CD4-positive, alpha-beta T cell treated with Interleukin-2 at 100 ng/mL for 4 hours (primary cell): ENCODE measurements at regions not wholly inside any gene's neighbourhood (a gene's known extent, or its start where the extent isn't known, plus 50 kb on each side); places are given as distances from the start of the nearest gene placed in this dataset.
"Not testable (repeated sequence)": the region's sequence is repeated elsewhere in the genome, so short reads cannot be mapped to it uniquely, and the experiment has no call there.

Experiments
- DNase-seq: peaks from one replicate; pipeline ENCODE4 v3.0.0-alpha.2; 2020; ENCODE audit warnings: low spot score

DNA sequence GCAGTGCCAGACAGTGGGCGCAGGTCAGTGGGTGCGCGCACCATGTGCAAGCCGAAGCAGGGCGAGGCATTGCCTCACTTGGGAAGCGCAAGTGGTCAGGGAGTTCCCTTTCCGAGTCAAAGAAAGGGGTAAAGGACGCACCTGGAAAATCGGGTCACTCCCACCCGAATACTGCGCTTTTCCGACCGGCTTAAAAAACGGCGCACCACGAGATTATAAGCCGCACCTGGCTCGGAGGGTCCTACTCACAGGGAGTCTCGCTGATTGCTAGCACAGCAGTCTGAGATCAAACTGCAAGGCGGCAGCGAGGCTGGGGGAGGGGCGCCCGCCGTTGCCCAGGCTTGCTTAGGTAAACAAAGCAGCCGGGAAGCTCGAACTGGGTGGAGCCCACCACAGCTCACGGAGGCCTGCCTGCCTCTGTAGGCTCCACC lies 77.9 kb downstream of the NR4A2 start:
- not testable (repeated sequence) for DNase-seq

DNA sequence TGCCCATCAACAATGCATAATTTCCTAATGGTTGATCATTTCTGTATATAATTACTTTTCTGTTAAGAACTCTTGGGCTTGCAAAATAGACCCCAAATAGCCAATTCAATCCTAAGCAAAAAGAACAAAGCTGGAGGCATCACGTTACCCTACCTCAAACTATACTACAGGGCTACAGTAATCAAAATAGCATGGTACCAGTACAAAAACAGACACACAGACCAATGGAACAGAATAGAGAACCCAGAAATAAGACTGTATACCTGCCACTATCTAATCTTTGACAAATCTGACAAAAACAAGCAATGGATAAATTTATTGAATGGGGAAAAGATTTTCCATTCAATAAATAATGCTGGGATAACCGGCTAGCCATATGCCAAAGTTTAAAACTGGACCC lies 78.8 kb downstream of the NR4A2 start:
- no peak for DNase-seq

DNA sequence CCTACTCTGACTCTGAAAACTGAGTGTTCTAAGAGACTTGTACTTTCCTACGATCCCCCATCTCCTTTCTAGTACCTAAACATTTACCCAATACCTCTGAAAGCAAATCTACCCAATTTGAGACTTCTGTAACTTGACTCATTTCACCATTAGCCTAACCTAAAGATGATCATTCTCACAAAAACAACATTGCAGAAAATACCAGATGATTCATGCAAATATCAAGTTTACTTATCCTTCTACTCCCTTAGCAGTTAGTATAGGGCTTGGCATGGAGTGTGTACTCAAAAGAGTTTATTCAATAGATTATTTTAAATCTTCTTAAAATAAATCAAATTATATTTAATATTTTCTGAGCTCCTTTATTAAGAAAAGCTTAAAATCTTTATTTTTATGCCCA lies 89.6 kb downstream of the NR4A2 start:
- no peak for DNase-seq

DNA sequence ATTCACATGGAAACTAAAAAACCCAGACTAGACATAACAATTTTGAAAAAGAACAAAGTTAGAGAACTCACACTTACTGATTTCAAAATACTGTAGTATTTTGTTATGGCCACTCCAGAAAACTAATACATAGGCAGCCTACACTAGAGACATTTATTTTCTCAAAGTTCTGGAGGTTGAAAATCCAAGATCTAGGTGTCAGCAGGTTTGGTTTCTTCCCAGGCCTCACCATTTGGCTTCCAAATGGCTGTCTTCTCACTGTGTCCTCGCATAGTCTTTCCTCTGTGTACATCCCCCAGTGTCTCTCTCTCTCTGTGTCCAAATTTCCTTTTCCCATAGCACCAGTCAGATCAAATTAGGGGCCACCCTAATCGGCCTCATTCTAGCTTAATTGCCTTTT lies 95.0 kb downstream of the NR4A2 start:
- no peak for DNase-seq

DNA sequence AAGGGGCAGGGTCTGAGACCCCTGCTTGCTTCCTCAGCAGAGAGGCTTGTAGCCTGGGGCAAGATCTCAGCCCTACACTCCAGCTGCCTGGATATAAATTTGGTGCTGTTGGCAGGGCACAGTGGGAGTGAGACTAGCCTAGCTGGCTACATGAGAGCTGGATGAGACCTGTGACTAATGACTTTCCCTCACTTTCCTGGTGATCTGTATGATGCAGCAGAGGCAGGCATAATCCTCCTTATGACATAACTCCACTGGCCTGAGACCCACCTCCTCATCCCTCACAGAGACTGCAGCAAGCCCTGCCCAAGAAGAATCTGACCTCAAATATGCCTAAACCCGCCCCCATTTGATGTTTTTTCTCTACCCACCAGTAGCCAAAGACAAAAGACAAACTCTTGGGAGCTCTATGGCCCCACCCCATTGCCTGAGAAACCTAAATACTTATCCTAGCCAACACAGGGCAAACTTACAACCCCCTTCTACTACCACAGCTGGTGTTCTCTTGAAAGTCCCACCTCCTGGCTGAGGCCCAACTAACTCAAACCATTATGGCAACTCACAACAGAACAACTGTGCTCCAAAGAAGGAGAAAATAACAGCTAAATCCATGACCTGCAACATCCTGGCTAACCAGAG lies 102.7 kb downstream of the NR4A2 start:
- no peak for DNase-seq

DNA sequence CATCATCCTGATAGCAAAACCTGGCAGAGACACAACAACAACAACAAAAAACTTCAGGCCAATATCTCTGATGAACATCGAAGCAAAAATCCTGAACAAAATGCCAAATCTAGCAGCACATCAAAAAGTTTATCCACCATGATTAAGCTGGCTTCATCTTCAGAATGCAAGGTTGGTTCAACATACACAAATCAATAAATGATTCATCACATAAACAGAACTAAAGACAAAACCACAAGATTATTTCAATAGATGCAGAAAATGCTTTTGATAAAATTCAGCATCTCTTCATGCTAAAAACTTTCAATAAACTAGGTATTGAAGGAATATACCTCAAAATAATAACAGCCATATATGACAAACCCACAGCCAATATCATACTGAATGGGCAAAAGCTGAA lies 109.2 kb downstream of the NR4A2 start:
- DNase-seq, result not testable (repeated sequence)

DNA sequence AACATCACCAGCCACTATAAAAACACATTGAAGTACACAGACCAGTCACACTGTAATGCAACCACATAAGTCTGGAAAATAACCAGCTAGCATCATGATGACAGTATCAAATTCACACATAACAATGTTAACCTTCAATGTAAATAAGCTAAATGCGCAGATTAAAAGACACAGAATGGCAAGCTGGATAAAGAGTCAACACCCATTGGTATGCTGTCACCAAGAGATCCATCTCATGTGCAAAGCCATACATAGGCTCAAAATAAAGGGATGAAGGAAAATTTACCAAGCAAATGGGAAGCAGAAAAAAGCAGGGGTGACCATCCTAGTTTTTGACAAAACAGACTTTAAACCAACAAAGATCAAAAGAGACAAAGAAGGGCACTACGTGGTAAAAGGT lies 110.8 kb downstream of the NR4A2 start:
- no peak for DNase-seq

DNA sequence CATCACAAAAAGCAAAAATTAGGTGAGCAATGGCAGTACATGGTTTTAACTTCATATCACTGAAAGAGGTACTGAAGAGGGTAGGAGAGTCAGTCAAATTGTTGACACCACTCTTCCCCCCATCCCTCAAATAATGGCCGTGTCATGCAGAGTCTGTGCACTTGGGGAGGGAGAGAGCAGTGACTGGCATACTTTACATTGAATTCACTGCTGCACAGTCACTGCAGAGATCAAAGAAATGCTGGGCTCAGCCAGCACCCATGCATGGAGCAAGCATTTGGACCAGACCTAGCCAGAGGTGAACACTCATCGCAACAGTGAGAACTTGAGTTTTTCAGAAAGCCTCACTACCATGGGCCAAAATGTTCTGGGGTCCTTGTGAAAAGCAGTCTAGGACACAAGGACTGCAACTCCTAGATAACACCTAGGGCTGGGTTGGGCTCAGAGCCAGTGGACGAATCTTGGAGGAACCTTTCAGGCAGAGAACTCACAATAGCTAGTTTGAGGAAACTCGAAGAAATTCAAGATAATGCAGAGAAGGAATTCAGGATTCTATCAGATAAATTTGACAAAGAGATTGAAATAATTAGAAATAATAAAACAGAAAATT lies 112.9 kb downstream of the NR4A2 start:
- DNase-seq, result no peak

DNA sequence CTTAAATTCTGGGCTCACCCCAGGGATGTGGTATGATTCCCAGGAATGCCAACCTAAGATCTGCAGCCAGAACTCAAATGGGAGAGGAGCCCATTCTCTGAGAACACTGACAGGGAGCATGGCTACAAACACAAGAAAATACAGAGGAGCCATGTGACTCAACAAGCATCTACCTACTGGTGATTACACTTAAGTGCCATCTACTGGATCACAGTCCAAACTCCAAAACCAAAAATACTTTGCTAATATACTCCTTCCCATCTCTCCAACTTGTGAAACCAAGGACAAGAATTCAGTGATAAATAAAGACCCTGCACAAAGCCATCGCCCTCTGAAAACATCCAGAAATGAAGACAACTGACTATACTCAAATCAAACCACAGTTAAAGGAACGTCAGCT lies 116.9 kb downstream of the NR4A2 start:
- no peak for DNase-seq

DNA sequence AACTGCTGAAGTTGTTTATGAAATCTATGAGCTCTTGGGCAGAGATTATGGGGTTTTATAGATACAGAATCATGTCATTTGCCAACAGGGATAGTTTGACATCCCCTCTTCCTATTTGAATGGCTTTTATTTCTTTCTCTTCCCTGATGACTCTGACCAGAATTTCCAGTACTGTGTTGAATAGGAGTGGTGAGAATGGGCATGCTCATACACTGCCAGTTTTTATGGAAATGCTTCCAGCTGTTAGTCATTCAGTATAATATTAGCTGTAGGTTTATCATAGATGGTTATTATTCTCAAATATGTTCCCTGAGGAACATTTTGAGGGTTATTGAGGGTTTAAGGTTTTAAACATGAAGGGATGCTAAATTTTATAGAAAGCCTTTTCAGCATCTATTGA lies 121.2 kb downstream of the NR4A2 start:
- DNase-seq, result no peak

DNA sequence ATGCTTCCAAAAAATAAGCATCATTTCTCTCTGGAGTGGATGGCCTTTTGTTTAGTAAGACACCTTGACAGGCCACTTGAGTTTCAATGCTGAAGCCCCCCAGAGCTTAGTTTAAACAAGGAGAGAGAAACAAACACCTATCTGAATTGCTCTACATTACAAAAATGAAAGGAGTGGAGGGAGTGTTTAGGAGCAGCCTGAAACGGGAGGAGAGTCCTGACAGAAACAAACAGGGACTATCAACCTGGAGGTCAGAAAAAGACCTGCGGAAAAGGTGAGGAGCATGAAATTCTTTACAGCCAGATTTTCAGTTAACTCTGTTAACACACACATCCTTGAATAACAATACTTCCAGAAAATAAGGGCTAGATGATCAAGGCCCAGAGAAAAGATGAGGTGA lies 126.2 kb downstream of the NR4A2 start:
- DNase-seq, result no peak

DNA sequence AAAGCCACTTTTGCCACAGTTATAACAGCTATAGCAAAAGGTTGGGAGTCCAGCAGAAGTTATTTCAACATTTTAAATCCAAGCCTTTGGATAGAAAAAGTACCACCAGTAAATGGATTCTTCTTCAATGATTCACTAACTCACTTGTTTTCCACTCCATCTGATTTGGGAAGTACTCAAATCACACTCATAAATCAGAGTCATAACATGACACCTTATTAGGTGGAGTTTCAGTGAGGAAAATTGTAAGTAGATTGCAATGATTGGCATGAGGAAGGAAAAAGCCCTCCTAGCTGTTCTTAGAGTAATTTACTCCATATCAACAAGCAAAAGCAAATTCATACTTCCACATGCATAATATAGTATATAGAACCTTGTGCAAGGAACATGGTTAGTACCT lies 132.9 kb downstream of the NR4A2 start:
- no peak for DNase-seq

DNA sequence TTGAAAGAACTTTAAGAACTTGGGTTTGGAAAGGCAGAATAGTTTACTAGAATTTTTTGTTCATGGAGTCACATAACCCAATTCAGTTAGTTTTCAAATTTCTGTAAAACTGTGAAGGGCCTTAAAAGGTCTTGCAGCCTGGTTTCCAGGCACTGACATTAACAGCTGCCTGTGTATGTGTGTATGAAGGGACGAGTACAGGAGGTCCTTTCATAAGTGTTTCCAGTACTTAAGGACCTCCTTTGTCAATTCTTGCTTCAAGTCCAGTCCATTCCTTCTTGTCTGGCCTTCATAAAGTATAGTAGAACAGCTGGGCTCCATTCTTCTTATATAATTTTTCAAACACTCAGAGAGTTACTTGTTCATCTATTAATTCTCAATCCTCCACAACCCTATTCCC lies 136.5 kb downstream of the NR4A2 start:
- no peak for DNase-seq

DNA sequence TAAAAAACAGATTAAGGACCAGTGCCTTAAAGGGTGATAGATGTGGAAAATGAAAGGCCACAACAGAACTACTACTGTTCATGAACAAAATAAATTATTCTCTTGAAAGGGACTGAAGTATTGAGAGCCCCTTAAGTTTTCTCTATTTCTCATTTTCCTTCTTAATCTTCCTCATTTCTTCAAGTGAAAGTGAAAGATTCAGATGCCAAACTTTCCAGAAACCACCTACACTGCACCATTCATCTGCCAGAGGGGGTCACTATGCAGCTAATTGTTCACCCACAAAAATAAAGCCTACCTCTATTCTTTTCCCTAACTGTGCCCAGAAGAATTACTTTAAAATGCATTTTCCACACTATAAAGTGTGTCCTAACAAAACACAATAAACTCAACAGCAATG lies 140.1 kb downstream of the NR4A2 start:
- DNase-seq, result no peak

DNA sequence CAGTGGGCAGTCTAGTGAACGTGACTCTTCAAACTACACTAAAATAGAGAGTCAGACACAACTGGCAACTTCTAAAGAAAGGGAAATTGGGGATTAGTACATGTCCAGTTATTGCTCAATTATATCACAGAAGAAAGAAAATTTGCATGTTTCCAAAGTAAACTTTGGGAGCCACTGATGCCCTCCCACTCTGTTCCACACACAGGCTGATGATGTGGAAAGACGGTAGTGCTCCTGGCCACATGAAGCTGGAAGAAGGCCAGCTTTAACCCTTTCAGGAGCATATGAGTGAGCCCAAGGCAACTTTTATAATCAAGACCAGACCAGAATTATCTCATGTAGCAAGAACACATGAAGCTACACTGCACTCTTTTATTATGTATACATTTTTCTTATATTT lies 141.0 kb downstream of the NR4A2 start:
- DNase-seq, result no peak

DNA sequence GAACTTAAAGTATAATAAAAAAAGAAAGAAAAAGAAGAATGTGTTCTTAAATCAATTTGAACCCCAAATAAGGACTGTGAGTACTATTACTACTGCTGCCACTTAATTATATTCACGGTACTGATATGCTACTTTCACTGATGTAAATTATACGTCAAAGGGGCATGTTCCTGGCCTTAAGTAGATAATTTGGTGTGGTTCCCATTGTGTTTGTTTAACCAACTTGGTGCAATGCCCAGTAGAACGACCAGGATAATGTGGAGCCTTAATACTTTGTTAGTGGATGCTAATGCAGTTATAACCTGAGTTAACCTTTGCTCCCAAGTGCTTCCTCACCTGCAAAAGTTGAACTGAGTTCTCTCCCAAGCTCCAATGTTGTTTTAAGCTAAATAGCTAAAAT lies 142.0 kb downstream of the NR4A2 start:
- DNase-seq, result no peak

DNA sequence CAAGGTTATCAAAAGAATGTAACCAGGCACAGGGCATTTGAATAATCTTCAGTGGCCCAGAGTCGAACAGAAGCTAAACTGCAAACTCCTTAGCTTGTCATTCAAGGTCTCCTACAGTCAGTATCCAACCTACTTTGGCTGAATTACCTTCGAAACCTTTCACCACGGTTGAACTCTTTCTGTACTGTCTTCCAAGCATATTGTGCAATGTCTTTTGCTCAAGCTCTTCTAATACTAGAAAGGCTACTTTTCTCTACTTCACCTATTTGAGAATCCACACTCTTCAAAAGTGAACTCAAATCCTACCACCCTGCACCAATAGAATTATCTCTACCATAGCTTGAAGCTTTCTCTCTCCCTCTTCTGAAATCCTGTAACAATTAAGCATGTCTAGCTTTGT lies 142.9 kb downstream of the NR4A2 start:
- DNase-seq, result no peak

DNA sequence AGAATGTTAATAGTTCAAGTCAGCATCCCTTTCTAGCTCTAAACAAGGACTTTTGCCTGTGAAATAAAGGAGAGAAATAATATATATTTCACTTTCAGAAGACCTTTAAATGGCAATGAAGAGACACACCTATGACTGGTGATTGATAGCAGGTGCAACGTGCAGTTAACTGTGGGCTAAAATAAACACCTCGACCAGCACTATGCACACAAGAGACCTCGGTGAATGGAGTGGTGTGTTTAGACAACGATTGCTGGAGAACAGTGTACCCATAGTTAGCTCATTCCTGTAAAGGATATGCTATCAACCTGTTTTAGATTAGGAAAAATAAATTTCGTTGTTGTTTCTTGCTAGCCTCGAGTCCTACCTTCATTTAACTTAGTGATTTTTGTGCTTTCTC lies 143.4 kb downstream of the NR4A2 start:
- DNase-seq, result no peak

DNA sequence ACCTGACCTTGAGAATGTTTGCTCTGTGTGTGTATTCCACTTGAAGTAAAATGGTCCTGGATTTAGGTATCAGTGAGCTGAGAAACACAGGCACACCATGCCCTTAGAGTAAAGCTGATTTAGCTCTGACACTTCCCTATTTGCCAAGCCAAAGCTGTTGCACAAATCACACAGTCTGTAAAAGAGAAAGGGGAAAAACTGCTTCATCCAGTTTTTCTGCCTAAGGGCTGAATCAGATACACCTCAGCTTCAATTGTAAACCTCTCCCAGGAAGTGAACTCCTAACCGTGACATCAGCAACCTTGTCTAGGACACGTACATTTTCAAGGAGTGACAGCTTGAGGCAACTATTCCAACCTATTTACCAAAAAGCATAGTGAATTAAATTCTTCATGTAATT lies 150.4 kb downstream of the NR4A2 start:
- DNase-seq, result no peak

DNA sequence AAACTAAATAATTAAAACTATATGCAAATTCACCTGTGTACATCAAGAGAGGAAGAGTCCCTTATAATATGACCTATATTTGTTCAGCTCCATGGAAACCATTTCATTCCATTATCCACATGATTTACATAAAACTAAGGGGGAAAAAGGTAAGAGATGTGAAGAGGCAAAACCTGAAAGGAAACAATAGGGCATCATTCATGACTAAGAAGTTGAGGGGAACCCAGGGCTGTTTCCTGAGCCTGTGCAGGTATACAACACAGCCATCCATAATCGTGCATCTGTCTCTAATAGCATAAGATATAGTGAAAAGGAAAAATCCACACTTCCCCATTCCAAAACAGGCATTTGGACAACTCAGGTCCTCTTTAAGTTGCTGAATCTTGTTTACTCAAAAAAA lies 151.3 kb downstream of the NR4A2 start:
- no peak for DNase-seq

DNA sequence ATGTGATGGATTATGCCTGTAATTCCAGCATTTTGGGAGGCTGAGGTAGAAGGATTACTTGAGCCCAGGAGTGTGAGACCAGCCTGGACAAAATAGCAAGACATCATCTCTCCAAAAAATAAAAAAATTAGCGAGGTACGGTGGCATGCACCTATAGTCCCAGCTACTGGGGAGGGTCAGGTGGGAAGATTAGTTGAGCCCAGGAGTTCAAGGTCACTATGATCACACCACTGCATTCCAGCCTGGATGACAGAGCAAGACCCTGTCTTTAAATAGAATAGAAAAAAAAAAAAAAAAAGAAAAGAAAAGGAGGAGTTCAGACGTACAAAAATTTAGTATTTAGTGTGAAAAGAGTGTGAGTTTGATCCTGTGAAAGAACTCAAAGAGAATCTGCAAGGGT lies 154.9 kb downstream of the NR4A2 start:
- DNase-seq, result no peak

DNA sequence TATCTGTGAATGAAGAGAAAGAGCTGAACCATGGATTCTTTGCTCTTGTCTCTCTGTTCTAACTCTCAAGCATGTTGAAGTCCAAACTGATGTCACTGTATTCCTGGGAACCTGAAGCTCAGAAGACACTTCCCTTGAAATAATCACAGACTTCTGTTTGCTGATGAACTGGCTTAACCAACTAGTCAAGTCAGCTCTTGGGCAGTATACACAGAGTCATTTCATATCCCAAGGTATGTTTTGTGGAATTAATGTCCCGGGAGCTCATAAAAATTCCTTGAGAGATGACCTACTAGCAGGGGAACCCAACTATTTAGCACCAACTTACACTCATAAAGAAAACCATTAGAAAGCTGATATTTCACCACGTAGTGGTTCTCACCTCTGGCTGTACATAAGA lies 156.6 kb downstream of the NR4A2 start:
- DNase-seq, result no peak

DNA sequence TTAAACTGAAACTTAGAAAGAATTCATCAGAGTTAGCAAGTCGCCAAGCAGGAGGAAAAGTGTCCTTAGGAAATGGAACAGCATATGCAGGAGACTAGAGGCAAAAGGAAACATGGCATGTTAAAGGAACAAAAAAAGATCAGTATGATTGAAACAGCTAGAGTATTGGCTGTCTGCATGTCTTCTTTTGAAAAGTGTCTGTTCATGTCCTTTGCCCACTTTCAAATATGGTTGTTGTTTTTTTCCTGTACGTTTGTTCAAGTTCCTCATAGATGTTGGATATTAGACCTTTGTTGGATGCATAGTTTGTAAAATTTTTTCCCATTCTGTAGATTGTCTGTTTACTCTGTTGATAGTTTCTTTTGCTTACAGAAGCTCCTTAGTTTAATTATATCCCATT lies 161.6 kb downstream of the NR4A2 start:
- DNase-seq, result no peak

DNA sequence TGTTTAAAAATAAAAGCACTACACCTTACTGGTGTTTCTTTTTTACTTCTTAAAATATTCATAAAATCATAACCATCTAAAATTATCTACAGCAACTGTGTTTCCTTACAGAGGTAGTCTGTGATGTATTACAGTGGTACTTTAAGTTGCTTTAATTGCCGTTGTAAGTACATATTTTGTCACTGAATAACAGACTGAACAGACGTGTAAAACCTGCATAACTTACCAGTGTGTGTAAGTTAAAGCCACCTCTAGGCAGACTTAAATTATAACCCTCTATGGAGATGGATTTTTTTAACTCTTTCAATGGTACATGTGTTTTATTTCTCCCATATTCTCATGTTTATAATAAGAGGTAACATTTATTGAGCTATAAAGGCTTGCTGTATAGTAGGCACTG lies 166.8 kb downstream of the NR4A2 start:
- DNase-seq, result no peak
